ENCODE measurements at regions not wholly inside any gene's neighbourhood (a gene's known extent, or its start where the extent isn't known, plus 50 kb on each side); places are given as distances from the start of the nearest gene placed in this dataset.

- TF ChIP-seq CTCF (IDR thresholded peaks at IDR 0.05) (no peak), POLR2A (IDR thresholded peaks at IDR 0.05) (no peak), EP300 (IDR thresholded peaks at IDR 0.05) (no peak)
Measured at GRCh38 chr2:146532009-146532408, 1312.8 kb upstream of the ACVR2A start.
